HEK293 (cell line): ENCODE measurements at regions not wholly inside any gene's neighbourhood (a gene's known extent, or its start where the extent isn't known, plus 50 kb on each side); places are given as distances from the start of the nearest gene placed in this dataset.
A peak's percentile ranks its signal among the peaks of the same experiment; 100 is the strongest.

Source experiments
- CTCF ChIP-seq: fragments of 450-650 bp; formaldehyde crosslinking; IDR thresholded peaks from 2 replicates; pipeline ENCODE4 v1.5.1; 2016; ENCODE audit warnings: missing biosample characterization, missing genetic modification characterization
- FEZF1 ChIP-seq: fragments of 450-650 bp; formaldehyde crosslinking; IDR thresholded peaks from 2 replicates; pipeline ENCODE4 v1.5.1; 2016; ENCODE audit warnings: missing biosample characterization, missing genetic modification characterization
- KLF8 ChIP-seq: fragments of 450-650 bp; formaldehyde crosslinking; IDR thresholded peaks from 2 replicates; pipeline ENCODE4 v1.5.1; 2016; ENCODE audit warnings: missing biosample characterization, missing genetic modification characterization
- MEIS1 ChIP-seq: sonication (generic); formaldehyde crosslinking; IDR thresholded peaks from 2 replicates; pipeline ENCODE4 v1.8.1; 2022; ENCODE audit warnings: missing genetic modification reagents, mild to moderate bottlenecking, borderline replicate concordance
- PRDM10 ChIP-seq: fragments of 450-650 bp; formaldehyde crosslinking; IDR thresholded peaks from 2 replicates; pipeline ENCODE4 v1.5.1; 2016; ENCODE audit warnings: missing biosample characterization, missing genetic modification characterization
- TCF7L2 ChIP-seq: IDR thresholded peaks from 2 replicates; pipeline ENCODE4 v1.6.1; 2011; ENCODE audit warnings: low read depth, mild to moderate bottlenecking, inconsistent platforms, low read length, moderate library complexity, borderline replicate concordance
- ZBTB48 ChIP-seq: fragments of 450-650 bp; formaldehyde crosslinking; IDR thresholded peaks from 2 replicates; pipeline ENCODE4 v1.5.1; 2016; ENCODE audit warnings: missing biosample characterization, missing genetic modification characterization
- ZFP41 ChIP-seq: fragments of 450-650 bp; formaldehyde crosslinking; IDR thresholded peaks from 2 replicates; pipeline ENCODE4 v1.5.1; 2016; ENCODE audit warnings: missing biosample characterization, missing genetic modification characterization, borderline replicate concordance
- ZNF133 ChIP-seq: fragments of 450-650 bp; formaldehyde crosslinking; IDR thresholded peaks from 2 replicates; pipeline ENCODE4 v1.5.1; 2016; ENCODE audit warnings: missing biosample characterization, missing genetic modification characterization
- ZNF202 ChIP-seq: fragments of 450-650 bp; formaldehyde crosslinking; IDR thresholded peaks from 2 replicates; pipeline ENCODE4 v1.5.1; 2016; ENCODE audit warnings: missing biosample characterization, missing genetic modification characterization, borderline replicate concordance
- ZNF302 ChIP-seq: fragments of 450-650 bp; formaldehyde crosslinking; IDR thresholded peaks from 2 replicates; pipeline ENCODE4 v1.5.1; 2016; ENCODE audit warnings: missing biosample characterization, missing genetic modification characterization, low read depth
- ZNF324 ChIP-seq: fragments of 450-650 bp; formaldehyde crosslinking; IDR thresholded peaks from 2 replicates; pipeline ENCODE4 v1.5.1; 2016; ENCODE audit warnings: missing biosample characterization, missing genetic modification characterization
- TF ChIP-seq, protein P1 (sequence below): fragments of 450-650 bp; formaldehyde crosslinking; IDR thresholded peaks from 2 replicates; pipeline ENCODE4 v1.5.1; 2016; ENCODE audit warnings: missing biosample characterization, missing genetic modification characterization, low read depth

- TF ChIP-seq FEZF1 (tag by site-specific recombination) (peak; percentile 52; the same call in 1 of the 2 replicates), ZBTB48 (tag by site-specific recombination) (no peak), CTCF (tag by site-specific recombination) (no peak), PRDM10 (tag by site-specific recombination) (no peak), TCF7L2 (no peak), ZNF324 (tag by site-specific recombination) (no peak), ZNF302 (tag by site-specific recombination) (no peak), KLF8 (tag by site-specific recombination) (no peak), ZFP41 (tag by site-specific recombination) (no peak), ZNF133 (tag by site-specific recombination) (no peak), MEIS1 (CRISPR knock-in tag) (no peak), ZNF202 (no peak)
- TF ChIP-seq, protein P1, sequence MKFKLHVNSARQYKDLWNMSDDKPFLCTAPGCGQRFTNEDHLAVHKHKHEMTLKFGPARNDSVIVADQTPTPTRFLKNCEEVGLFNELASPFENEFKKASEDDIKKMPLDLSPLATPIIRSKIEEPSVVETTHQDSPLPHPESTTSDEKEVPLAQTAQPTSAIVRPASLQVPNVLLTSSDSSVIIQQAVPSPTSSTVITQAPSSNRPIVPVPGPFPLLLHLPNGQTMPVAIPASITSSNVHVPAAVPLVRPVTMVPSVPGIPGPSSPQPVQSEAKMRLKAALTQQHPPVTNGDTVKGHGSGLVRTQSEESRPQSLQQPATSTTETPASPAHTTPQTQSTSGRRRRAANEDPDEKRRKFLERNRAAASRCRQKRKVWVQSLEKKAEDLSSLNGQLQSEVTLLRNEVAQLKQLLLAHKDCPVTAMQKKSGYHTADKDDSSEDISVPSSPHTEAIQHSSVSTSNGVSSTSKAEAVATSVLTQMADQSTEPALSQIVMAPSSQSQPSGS, result no peak
Observed at GRCh38 chr17:63356337-63356757, 89.8 kb downstream of the CYB561 start.
